MM.1S (cell line): ENCODE measurements at regions not wholly inside any gene's neighbourhood (a gene's known extent, or its start where the extent isn't known, plus 50 kb on each side); places are given as distances from the start of the nearest gene placed in this dataset.

ENCODE experiments used
- DNase-seq: peaks from one replicate; pipeline ENCODE4 v3.0.0-alpha.2; 2015
- H2AFZ ChIP-seq: fragments of 300-600 bp; sonication (generic); 2 replicates; pipeline ENCODE4 v1.6.0; 2016; ENCODE audit warnings: antibody characterized with exemption, low read length
- H3F3A ChIP-seq: fragments of 300-600 bp; sonication (generic); 2 replicates; pipeline ENCODE4 v1.6.1; 2016; ENCODE audit warnings: mild to moderate bottlenecking, antibody characterized with exemption, low read length, moderate library complexity, mixed read lengths; ENCODE audit not compliant: insufficient read depth
- H3K27ac ChIP-seq: fragments of 300-600 bp; sonication (generic); 2 replicates; pipeline ENCODE4 v1.5.1; 2016; ENCODE audit warnings: mild to moderate bottlenecking, low read length
- H3K27me3 ChIP-seq: fragments of 300-600 bp; sonication (generic); replicated peaks from 2 replicates; pipeline ENCODE4 v1.6.0; 2016; ENCODE audit warnings: low read length; ENCODE audit not compliant: insufficient read depth
- H3K36me3 ChIP-seq: fragments of 300-600 bp; sonication (generic); replicated peaks from 2 replicates; pipeline ENCODE4 v1.6.1; 2016; ENCODE audit warnings: mild to moderate bottlenecking, low read length, mixed read lengths; ENCODE audit not compliant: insufficient read depth
- H3K4me1 ChIP-seq: fragments of 300-600 bp; sonication (generic); 2 replicates; pipeline ENCODE4 v1.6.1; 2016; ENCODE audit warnings: low read length, mixed read lengths
- H3K4me2 ChIP-seq: fragments of 300-600 bp; sonication (generic); 2 replicates; pipeline ENCODE4 v1.6.0; 2016; ENCODE audit warnings: low read depth, low read length
- H3K4me3 ChIP-seq: fragments of 300-600 bp; sonication (generic); 2 replicates; pipeline ENCODE4 v1.5.1; 2016; ENCODE audit warnings: low read length, mixed read lengths
- H3K79me2 ChIP-seq: fragments of 300-600 bp; sonication (generic); 2 replicates; pipeline ENCODE4 v1.6.1; 2016; ENCODE audit warnings: mixed run types, low read length, mixed read lengths
- H3K9ac ChIP-seq: fragments of 300-600 bp; sonication (generic); 2 replicates; pipeline ENCODE4 v1.6.1; 2016; ENCODE audit warnings: low read length, mixed read lengths
- H3K9me2 ChIP-seq: fragments of 300-600 bp; sonication (generic); replicated peaks from 2 replicates; pipeline ENCODE4 v1.6.1; 2016; ENCODE audit warnings: mild to moderate bottlenecking, low read length, mixed read lengths; ENCODE audit not compliant: insufficient read depth
- H3K9me3 ChIP-seq: fragments of 300-600 bp; sonication (generic); replicated peaks from 2 replicates; pipeline ENCODE4 v1.6.1; 2016; ENCODE audit warnings: mild to moderate bottlenecking, low read length, mixed read lengths; ENCODE audit not compliant: insufficient read depth
- H4K20me1 ChIP-seq: fragments of 300-600 bp; sonication (generic); 2 replicates; pipeline ENCODE4 v1.6.1; 2016; ENCODE audit warnings: mild to moderate bottlenecking, low read length, moderate library complexity, mixed read lengths; ENCODE audit not compliant: insufficient read depth
- EZH2 ChIP-seq: fragments of 300-600 bp; sonication (generic); optimal IDR thresholded peaks from 2 replicates; pipeline ENCODE3; 2017; ENCODE audit warnings: low read depth, mild to moderate bottlenecking, antibody characterized with exemption, low read length, mixed read lengths
- EZH2phosphoT487 ChIP-seq: fragments of 300-600 bp; sonication (generic); IDR thresholded peaks from 2 replicates; pipeline ENCODE4 v1.6.1; 2018; ENCODE audit warnings: antibody characterized with exemption, low read length
- TF ChIP-seq, protein P1 (sequence below): fragments of 300-600 bp; sonication (generic); IDR thresholded peaks from 2 replicates; pipeline ENCODE4 v1.5.1; 2016; ENCODE audit warnings: antibody characterized with exemption, low read length, mixed read lengths

GRCh38 chr3:181764544-181764943 is 52.8 kb downstream of the SOX2 start:
- Histone ChIP-seq H3K4me2 (no peak overlapping the region), H3K27ac (no peak overlapping the region), H3K9me3 (no peaks in the 10 kb centered on the region), H3K79me2 (no peaks in the 10 kb centered on the region), H3K9ac (no peak overlapping the region), H3K27me3 (no peaks in the 10 kb centered on the region), H2AFZ (no peak overlapping the region), H4K20me1 (no peaks in the 10 kb centered on the region), H3K4me1 (no peaks in the 10 kb centered on the region), H3K4me3 (no peak overlapping the region), H3F3A (no peaks in the 10 kb centered on the region), H3K9me2 (no peaks in the 10 kb centered on the region), H3K36me3 (no peaks in the 10 kb centered on the region)
- TF ChIP-seq, protein P1, sequence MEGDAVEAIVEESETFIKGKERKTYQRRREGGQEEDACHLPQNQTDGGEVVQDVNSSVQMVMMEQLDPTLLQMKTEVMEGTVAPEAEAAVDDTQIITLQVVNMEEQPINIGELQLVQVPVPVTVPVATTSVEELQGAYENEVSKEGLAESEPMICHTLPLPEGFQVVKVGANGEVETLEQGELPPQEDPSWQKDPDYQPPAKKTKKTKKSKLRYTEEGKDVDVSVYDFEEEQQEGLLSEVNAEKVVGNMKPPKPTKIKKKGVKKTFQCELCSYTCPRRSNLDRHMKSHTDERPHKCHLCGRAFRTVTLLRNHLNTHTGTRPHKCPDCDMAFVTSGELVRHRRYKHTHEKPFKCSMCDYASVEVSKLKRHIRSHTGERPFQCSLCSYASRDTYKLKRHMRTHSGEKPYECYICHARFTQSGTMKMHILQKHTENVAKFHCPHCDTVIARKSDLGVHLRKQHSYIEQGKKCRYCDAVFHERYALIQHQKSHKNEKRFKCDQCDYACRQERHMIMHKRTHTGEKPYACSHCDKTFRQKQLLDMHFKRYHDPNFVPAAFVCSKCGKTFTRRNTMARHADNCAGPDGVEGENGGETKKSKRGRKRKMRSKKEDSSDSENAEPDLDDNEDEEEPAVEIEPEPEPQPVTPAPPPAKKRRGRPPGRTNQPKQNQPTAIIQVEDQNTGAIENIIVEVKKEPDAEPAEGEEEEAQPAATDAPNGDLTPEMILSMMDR = no peak
- no peak for TF ChIP-seq EZH2phosphoT487
- TF ChIP-seq EZH2 = no peak
- no peak for DNase-seq

DNA sequence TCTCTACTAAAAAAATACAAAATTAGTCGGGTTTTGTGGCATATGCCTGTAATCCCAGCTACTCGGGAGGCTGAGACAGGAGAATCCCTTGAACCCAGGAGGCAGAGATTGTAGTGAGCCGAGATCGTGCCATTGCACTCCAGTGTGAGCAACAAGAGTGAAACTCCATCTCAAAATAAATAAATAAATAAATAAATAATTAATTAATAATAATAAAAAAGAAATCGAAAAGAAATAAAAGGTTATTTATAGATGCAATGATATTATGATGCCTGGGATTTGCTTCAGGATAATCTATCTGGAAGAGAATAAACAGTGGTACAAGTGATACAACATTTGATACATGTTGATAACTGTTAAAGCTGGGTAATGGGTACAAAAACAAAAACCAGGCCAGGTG is 58.6 kb downstream of the SOX2 start:
- Histone ChIP-seq H3K4me2 (no peak overlapping the region), H3K27ac (no peak overlapping the region), H3K9ac (no peak overlapping the region), H2AFZ (no peak overlapping the region), H3K9me2 (no peaks in the 10 kb centered on the region), H3K9me3 (no peaks in the 10 kb centered on the region), H3K79me2 (no peaks in the 10 kb centered on the region), H3K4me1 (no peaks in the 10 kb centered on the region), H3K4me3 (no peak overlapping the region), H4K20me1 (no peaks in the 10 kb centered on the region), H3K27me3 (no peaks in the 10 kb centered on the region), H3F3A (no peaks in the 10 kb centered on the region), H3K36me3 (no peaks in the 10 kb centered on the region)
- DNase-seq = no peak
- TF ChIP-seq, protein P1 = no peak
- TF ChIP-seq EZH2phosphoT487 (no peak), EZH2 (no peak)

GRCh38 chr3:181771120-181771519 is 59.4 kb downstream of the SOX2 start:
- Histone ChIP-seq H3K27me3 (no peaks in the 10 kb centered on the region), H3F3A (no peaks in the 10 kb centered on the region), H3K79me2 (no peaks in the 10 kb centered on the region), H3K9ac (no peak overlapping the region), H3K27ac (no peak overlapping the region), H3K36me3 (no peaks in the 10 kb centered on the region), H3K4me1 (no peaks in the 10 kb centered on the region), H3K9me3 (no peaks in the 10 kb centered on the region), H3K9me2 (no peaks in the 10 kb centered on the region), H2AFZ (no peak overlapping the region), H3K4me2 (no peak overlapping the region), H3K4me3 (no peak overlapping the region), H4K20me1 (no peaks in the 10 kb centered on the region)
- TF ChIP-seq EZH2phosphoT487 (no peak), EZH2 (no peak)
- TF ChIP-seq, protein P1 = no peak
- DNase-seq = no peak

GRCh38 chr3:181772166-181772565 is 60.4 kb downstream of the SOX2 start:
- H3K27ac ChIP-seq = no peak overlapping the region
- H3K9me2 ChIP-seq = no peaks in the 10 kb centered on the region
- no peak overlapping the region for H3K4me2 ChIP-seq
- no peak for DNase-seq
- H3K9ac ChIP-seq = no peak overlapping the region
- no peaks in the 10 kb centered on the region for H3F3A ChIP-seq
- H3K36me3 ChIP-seq = no peaks in the 10 kb centered on the region
- H3K9me3 ChIP-seq = no peaks in the 10 kb centered on the region
- H3K4me3 ChIP-seq = no peak overlapping the region
- no peaks in the 10 kb centered on the region for H3K27me3 ChIP-seq
- no peak overlapping the region for H2AFZ ChIP-seq
- no peaks in the 10 kb centered on the region for H4K20me1 ChIP-seq
- TF ChIP-seq, protein P1 = no peak
- TF ChIP-seq EZH2phosphoT487 (no peak), EZH2 (no peak)
- H3K79me2 ChIP-seq = no peaks in the 10 kb centered on the region
- H3K4me1 ChIP-seq = no peaks in the 10 kb centered on the region
